ENCODE measurements at regions not wholly inside any gene's neighbourhood (a gene's known extent, or its start where the extent isn't known, plus 50 kb on each side); places are given as distances from the start of the nearest gene placed in this dataset.

- TF ChIP-seq ZFX (IDR thresholded peaks at IDR 0.05) (no peak), CTCF (conservative IDR thresholded peaks at IDR 0.05) (no peak)
- H3K27ac ChIP-seq = no peak overlapping the region; the same call in 1 of the 2 replicates
Observed at GRCh38 chr2:226671141-226671676, 128.4 kb downstream of the IRS1 start.

- TF ChIP-seq CTCF (conservative IDR thresholded peaks at IDR 0.05) (no peak), ZFX (IDR thresholded peaks at IDR 0.05) (no peak)
Observed at GRCh38 chr2:226669905-226670304, 129.7 kb downstream of the IRS1 start.

GRCh38 chr2:226669249-226669648 lies 130.4 kb downstream of the IRS1 start:
- TF ChIP-seq ZFX (IDR thresholded peaks at IDR 0.05) = no peak
- TF ChIP-seq CTCF (conservative IDR thresholded peaks at IDR 0.05) = no peak
- no peak overlapping the region for H3K27ac ChIP-seq

More at GRCh38 chr2:226669905-226670304, 129.7 kb downstream of the IRS1 start:
- H3K27ac ChIP-seq = no peak overlapping the region

DNA sequence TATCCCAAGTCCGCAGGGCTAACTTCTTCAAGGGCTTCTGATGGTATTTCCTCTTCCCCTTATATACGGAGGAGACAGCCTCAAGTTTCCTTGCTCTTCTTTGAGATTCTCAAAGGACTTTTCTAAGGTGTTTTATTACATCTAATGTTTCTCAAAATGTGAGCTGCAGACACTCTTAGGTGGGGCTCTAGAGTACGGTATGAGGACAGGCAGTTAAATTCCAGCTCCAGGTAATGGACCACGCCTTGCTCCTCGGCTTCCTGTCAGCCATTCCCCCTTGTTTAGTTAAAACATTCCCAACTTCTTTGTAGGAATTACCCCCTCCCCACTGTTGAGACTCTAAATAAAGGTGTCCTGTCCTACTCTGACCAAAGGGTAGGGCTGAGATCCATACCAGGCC lies 131.9 kb downstream of the IRS1 start:
- H3K27ac ChIP-seq = no peak overlapping the region
- TF ChIP-seq CTCF (conservative IDR thresholded peaks at IDR 0.05) (no peak), ZFX (IDR thresholded peaks at IDR 0.05) (no peak)

DNA sequence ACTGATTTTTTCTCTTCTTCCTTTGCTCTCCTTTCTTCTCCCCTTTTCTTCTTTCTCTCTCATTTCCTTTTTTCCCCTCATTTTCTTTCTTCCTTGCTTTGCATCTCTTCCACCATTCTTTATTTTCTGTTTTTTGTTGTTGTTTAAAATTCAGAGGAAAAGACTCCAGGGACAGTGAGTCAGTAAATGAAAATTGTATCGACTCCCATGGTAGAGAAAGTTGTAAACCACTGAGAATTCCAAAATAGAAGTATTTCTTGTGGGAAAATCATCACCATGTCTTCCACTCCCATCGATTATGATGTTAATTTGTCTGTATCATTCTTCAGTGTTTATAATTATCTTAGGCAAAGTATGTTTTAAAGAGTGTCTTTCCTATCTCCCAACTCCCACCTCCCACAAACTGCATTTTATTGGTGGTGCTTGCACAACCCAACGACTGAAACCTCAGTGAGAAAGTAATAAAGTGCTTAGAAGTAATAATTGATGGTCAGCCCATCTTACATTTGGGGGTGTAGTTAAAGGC lies 134.3 kb downstream of the IRS1 start:
- H3K27ac ChIP-seq = no peak overlapping the region
- TF ChIP-seq ZFX (IDR thresholded peaks at IDR 0.05) = no peak

DNA sequence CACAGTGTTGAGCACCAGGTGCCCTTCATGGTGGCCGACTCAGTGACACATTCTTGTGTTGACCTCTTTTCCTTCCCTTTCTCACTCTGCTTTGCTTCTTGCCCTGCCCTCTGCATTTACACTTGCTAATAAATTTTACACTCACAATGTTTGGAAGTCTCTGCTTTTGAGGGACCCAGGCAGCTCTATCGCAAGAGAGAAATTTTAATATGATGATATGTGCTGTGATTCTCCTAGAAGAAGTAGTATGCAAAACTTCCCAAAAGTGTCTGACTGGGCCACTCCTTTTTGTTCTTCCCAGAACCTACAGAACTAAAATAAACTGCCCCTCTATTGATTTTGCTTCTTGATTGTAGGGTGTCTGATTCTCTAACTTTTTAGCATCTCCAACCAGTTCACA lies 135.0 kb downstream of the IRS1 start:
- peak overlapping the region; percentile 5; the same call in 1 of the 2 replicates for H3K27ac ChIP-seq

GRCh38 chr2:226664140-226664539 lies 135.5 kb downstream of the IRS1 start:
- TF ChIP-seq CTCF (conservative IDR thresholded peaks at IDR 0.05) = no peak
- TF ChIP-seq ZFX (IDR thresholded peaks at IDR 0.05) = no peak
- H3K27ac ChIP-seq = peak overlapping the region; percentile 5; the same call in 1 of the 2 replicates

More for the DNA sequence above, 135.0 kb downstream of the IRS1 start:
- no peak for TF ChIP-seq ZFX (IDR thresholded peaks at IDR 0.05)
- TF ChIP-seq CTCF (conservative IDR thresholded peaks at IDR 0.05) = no peak
